Right atrium auricular region (tissue), 2 donors: ENCODE measurements at regions not wholly inside any gene's neighbourhood (a gene's known extent, or its start where the extent isn't known, plus 50 kb on each side); places are given as distances from the start of the nearest gene placed in this dataset.

ENCODE experiments used
- DNase-seq: peaks from one replicate; pipeline ENCODE4 v3.0.0-alpha.2; 2019; ENCODE audit warnings: low spot score
- H3K27ac ChIP-seq, 2 donors: fragments of 200-600 bp; sonication (generic); 1 replicate in 1 of 2; 2 replicates in 1 of 2; pipeline ENCODE4 v1.5.1; 2016 to 2019
- H3K27me3 ChIP-seq, 2 donors: fragments of 200-600 bp; sonication (generic); one replicate each; pipeline versions ENCODE4 v1.5.1 to v1.6.0; 2017 to 2019
- H3K36me3 ChIP-seq: fragments of 200-600 bp; sonication (generic); one replicate; pipeline ENCODE4 v1.5.1; 2016
- H3K4me1 ChIP-seq, 2 donors: fragments of 200-600 bp; sonication (generic); one replicate each; pipeline versions ENCODE4 v1.5.1 to v1.6.0; 2017 to 2019
- H3K4me3 ChIP-seq, 2 donors: fragments of 200-600 bp; sonication (generic); 1 replicate in 1 of 2; 2 replicates in 1 of 2; pipeline ENCODE4 v1.5.1; 2017 to 2019; ENCODE audit warnings: mild to moderate bottlenecking in 1 of 2, moderate library complexity in 1 of 2
- H3K9me3 ChIP-seq, 2 donors: fragments of 200-600 bp; sonication (generic); one replicate each; pipeline ENCODE4 v1.5.1; 2019
- TF ChIP-seq, protein P1 (sequence below), 2 donors: fragments of 200-600 bp; sonication (generic); IDR thresholded peaks; one replicate each; pipeline ENCODE4 v1.5.1; 2019; ENCODE audit warnings: antibody characterized with exemption in 2 of 2

DNA sequence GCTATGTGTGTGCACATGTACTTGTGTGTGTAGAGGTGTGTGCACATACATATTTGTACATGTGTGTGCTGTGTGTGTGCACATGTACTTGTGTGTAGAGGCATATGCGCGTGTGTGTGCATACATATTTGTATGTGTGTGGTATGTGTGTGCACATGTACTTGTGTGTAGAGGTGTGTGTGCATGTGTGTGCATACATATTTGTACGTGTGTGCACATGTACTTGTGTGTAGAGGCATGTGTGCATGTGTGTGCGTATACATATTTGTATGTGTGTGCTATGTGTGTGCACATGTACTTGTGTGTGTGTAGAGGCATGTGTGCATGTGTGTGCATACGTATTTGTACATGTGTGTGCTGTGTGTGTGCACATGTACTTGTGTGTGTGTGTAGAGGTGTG lies 291.9 kb downstream of the AJAP1 start:
- TF ChIP-seq, protein P1, sequence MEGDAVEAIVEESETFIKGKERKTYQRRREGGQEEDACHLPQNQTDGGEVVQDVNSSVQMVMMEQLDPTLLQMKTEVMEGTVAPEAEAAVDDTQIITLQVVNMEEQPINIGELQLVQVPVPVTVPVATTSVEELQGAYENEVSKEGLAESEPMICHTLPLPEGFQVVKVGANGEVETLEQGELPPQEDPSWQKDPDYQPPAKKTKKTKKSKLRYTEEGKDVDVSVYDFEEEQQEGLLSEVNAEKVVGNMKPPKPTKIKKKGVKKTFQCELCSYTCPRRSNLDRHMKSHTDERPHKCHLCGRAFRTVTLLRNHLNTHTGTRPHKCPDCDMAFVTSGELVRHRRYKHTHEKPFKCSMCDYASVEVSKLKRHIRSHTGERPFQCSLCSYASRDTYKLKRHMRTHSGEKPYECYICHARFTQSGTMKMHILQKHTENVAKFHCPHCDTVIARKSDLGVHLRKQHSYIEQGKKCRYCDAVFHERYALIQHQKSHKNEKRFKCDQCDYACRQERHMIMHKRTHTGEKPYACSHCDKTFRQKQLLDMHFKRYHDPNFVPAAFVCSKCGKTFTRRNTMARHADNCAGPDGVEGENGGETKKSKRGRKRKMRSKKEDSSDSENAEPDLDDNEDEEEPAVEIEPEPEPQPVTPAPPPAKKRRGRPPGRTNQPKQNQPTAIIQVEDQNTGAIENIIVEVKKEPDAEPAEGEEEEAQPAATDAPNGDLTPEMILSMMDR (IDR thresholded peaks at IDR 0.05) = no peak
- Histone ChIP-seq H3K27me3 (no peaks in the 10 kb centered on the region), H3K4me3 (no peak overlapping the region), H3K27ac (no peak overlapping the region), H3K36me3 (no peaks in the 10 kb centered on the region), H3K4me1 (peaks cover 0 to 7% of the 10 kb centered on the region in 2 donors), H3K9me3 (no peaks in the 10 kb centered on the region)
- DNase-seq = no peak

DNA sequence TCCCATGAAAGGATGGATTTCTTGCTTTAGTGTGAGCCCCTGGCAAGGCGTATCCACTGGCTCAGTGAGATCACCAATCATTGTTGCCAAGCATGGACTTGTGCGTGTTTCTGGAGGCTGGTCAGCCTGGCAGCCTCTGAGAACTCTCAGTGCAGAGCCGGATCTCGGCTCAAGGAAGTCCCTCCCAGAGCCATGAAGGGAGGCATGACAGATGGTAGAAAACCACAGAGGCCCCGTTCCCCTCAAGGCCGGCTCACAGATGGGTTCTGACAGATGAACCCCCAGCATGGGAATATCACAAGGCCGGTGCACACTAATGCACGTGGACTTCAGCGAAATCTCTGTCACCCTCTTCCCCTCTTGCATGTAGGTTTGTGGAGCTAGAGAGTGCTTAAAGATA lies 290.5 kb downstream of the AJAP1 start:
- no peak for DNase-seq
- H3K36me3 ChIP-seq = no peaks in the 10 kb centered on the region
- TF ChIP-seq, protein P1 (IDR thresholded peaks at IDR 0.05) = no peak

DNA sequence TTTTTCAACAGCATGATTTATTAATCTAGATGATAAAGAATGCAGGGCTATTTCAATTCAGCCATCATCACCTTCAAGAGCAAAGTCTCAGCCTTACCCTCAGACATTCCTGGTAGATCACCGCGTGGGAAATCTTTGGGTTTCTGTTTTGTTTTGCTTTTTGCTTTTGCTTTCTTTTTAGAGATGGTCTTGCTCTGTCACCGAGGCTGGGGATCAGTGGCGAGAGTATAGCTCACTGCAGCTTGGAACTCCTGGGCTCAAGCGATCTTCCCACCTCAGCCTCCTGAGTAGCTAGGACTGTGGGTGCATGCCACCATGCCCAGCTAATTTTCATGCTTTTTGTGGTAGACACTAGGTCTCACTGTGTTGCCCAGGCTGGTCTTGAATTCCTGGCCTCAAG lies 289.7 kb downstream of the AJAP1 start:
- Histone ChIP-seq H3K27ac (no peak overlapping the region), H3K9me3 (no peaks in the 10 kb centered on the region), H3K4me1 (peaks cover 0 to 7% of the 10 kb centered on the region in 2 donors), H3K27me3 (no peaks in the 10 kb centered on the region), H3K36me3 (no peaks in the 10 kb centered on the region), H3K4me3 (no peak overlapping the region)
- DNase-seq = no peak
- TF ChIP-seq, protein P1 (IDR thresholded peaks at IDR 0.05) = no peak

More for the DNA sequence above, 290.5 kb downstream of the AJAP1 start:
- Histone ChIP-seq H3K4me3 (no peak overlapping the region), H3K27me3 (no peaks in the 10 kb centered on the region), H3K27ac (no peak overlapping the region), H3K9me3 (no peaks in the 10 kb centered on the region), H3K4me1 (peaks cover 0 to 7% of the 10 kb centered on the region in 2 donors)

DNA sequence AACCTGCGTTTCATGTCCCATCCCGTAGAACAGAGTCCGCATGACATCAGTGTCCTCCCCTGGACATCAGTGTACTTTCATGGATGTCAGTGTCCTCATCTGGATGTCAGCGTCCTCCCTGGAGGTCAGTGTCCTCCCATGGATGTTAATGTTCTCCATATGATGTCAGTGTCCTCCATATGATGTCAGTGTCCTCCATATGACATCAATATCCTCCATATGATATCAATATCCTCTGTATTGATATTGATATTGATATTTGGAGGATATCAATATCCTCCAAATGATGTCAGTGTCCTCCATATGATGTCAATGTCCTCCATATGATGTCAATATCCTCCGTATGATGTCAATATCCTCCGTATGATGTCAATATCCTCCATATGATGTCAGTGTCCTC lies 284.9 kb downstream of the AJAP1 start:
- H3K27me3 ChIP-seq = no peaks in the 10 kb centered on the region
- H3K4me3 ChIP-seq = no peak overlapping the region
- H3K27ac ChIP-seq = no peak overlapping the region
- peaks cover 0 to 7% of the 10 kb centered on the region in 2 donors for H3K4me1 ChIP-seq
- H3K36me3 ChIP-seq = no peaks in the 10 kb centered on the region
- no peak for DNase-seq
- no peaks in the 10 kb centered on the region for H3K9me3 ChIP-seq
- TF ChIP-seq, protein P1 (IDR thresholded peaks at IDR 0.05) = no peak

DNA sequence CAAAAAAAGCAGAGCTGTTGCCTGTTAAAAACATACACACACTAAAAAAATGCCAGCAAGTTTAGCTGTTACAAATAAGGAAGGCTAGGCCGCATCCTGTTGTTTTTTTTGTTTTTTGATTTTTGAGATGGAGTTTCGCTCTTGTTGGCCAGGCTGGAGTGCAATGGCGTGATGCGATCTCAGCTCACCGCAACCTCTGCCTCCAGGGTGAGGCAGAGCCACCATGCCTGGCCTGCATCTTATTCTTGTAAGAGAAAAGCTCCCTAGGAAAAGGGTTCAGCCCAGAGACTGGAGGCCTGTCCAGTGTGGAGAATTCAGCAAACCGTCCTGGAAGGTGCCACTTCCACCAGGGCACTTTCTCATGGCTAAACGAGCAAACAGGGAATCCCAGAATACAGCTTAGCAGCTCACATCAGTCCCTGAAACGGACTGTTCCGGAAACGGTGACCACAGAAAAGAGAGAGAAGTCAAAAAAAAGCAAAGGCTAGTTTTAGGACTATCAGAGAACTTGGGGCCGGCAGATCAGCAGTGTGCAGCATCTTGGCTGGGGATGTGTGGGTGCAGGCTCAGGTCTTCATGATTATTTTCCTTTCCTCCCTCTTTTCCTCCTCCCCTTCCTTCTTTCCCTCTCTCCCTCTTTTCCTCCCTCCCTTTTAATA lies 283.6 kb downstream of the AJAP1 start:
- no peaks in the 10 kb centered on the region for H3K27me3 ChIP-seq
- TF ChIP-seq, protein P1 (IDR thresholded peaks at IDR 0.05) = no peak
- no peak overlapping the region for H3K27ac ChIP-seq
- H3K4me3 ChIP-seq = no peak overlapping the region
- no peaks in the 10 kb centered on the region for H3K9me3 ChIP-seq
- no peaks in the 10 kb centered on the region for H3K36me3 ChIP-seq
- H3K4me1 ChIP-seq = no peaks in the 10 kb centered on the region
- no peak for DNase-seq

DNA sequence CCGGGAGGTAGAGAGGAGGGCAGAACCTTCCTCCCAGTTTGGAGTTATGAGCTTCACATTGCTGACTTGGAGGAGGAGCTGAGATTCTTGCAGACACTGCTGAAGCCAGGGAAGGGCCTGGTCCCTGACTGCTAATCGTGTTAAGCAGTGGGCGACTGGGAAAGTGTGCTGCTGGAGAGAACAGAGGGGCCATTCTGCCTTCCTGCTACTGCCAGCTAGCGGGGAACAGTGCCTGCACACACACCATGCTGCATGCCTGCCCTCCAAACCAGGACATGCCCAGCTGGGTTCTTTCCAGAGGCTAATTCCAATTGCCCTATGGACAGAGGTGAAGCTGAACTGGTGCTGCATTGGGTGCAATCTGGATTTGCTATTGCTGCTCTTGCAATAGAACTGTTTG lies 281.4 kb downstream of the AJAP1 start:
- TF ChIP-seq, protein P1 (IDR thresholded peaks at IDR 0.05) = no peak
- Histone ChIP-seq H3K27ac (no peak overlapping the region), H3K4me1 (no peaks in the 10 kb centered on the region), H3K9me3 (no peaks in the 10 kb centered on the region), H3K36me3 (no peaks in the 10 kb centered on the region), H3K4me3 (no peak overlapping the region), H3K27me3 (no peaks in the 10 kb centered on the region)
- DNase-seq = no peak
